DMS 273 (cell line): ENCODE measurements at regions not wholly inside any gene's neighbourhood (a gene's known extent, or its start where the extent isn't known, plus 50 kb on each side); places are given as distances from the start of the nearest gene placed in this dataset.
"Not testable (repeated sequence)": the region's sequence is repeated elsewhere in the genome, so short reads cannot be mapped to it uniquely, and the experiment has no call there.

Experiments used
- DNase-seq: peaks from one replicate; lab custom pipeline; 2025; ENCODE audit not compliant: unreplicated experiment; lab: John Stamatoyannopoulos, UW

GRCh38 chr3:94481226-94481898 lies 418.5 kb downstream of the NSUN3 start:
- DNase-seq = no peak

- no peak for DNase-seq
These were observed 419.8 kb downstream of the NSUN3 start for GRCh38 chr3:94482686-94483085.

DNA sequence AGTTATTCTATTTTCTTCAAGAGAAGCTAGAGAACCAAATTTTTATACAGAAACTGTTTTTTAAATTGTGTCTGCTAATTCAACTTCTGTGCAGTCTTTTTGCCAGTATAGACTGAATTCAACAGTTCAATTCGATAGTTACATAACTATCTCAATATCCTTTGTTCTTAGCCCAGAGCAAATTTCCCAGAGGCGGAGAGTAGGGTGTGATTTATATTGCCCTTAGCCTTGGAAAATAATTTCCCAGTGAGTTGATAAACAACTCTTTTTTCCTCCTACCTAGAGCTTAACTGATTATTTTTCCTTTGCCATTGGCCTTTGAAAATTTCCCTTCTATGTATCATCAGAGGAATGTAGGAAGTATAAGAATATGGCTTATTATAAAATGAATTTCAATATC lies 420.5 kb downstream of the NSUN3 start:
- no peak for DNase-seq

- no peak for DNase-seq
These were observed 432.1 kb downstream of the NSUN3 start for GRCh38 chr3:94494992-94495391.

DNA sequence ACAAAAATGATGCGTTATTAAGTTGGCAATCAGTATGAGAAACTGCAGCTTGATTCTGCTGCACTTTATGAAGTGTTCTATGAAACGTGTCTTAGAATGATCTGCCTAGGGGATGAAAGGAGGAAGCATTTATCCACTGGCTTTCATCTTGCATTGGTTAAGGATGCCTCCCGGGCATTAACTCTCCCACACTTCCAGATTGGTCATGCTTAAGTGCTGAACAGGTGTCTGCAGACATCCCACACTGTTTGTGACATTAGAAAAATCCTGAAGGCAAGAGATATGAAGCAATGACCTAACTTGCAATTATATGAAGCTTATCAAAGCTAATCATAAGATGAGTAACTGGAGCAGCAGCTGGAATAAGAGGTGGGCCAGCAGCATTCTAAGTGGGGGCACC lies 437.3 kb downstream of the NSUN3 start:
- no peak for DNase-seq

DNA sequence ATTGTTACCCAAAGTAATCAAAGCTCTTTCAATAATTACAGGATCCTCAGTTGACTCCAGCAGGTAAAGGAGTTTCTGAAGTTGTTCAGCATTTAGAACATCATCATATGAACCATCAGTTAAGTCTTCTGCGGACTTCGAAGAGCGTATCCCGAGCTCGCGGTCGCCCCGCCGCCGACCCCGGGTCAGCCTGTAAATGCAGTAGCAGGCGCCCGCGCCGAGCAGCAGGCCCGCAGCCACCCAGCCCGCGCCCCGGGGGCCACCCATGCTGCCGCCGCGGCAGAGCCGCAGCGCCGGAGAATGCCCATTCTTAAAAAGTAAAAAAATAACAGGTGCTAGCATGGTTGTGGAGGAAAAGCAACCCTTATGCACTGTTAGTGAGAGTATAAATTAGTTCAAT lies 444.5 kb downstream of the NSUN3 start:
- DNase-seq = not testable (repeated sequence)

GRCh38 chr3:94512876-94513275 lies 450.0 kb downstream of the NSUN3 start:
- DNase-seq = no peak

DNA sequence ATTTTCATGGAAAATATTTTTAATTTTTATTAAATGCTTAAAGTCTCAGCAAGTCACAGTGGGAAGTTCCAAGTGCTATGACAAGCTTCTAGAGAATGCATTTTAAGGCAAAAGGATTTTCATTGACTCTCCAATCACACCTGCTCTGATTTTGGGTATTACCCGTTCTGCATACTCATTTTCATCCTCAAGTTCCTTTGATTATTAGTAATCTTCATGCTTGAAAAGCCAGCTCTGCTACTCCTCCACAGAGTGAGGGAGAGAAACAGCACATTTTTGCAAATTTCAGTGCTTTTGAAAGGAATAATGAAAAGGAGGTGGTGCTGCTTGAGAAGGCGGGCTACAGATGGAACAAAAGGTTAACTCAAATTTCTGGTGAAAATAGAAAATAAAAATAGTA lies 450.7 kb downstream of the NSUN3 start:
- no peak for DNase-seq

DNA sequence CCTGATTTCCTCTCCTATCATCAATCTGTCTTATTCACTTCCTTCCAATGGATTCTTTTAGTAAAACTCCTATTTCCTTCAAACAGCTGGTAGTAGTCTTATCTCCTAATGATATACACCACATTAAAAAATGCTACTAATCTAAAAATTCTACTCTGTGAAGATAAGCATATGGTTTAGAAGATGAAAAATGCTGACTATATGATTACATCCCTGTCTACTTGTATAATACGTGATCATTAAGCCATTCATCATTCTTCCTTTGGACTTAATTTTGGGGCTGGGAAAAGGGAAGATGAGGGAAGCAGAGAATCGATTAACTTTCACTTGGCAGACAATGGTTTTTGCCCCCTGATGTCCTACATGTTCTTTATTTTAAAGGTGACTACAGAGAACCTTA lies 453.1 kb downstream of the NSUN3 start:
- DNase-seq = no peak

DNA sequence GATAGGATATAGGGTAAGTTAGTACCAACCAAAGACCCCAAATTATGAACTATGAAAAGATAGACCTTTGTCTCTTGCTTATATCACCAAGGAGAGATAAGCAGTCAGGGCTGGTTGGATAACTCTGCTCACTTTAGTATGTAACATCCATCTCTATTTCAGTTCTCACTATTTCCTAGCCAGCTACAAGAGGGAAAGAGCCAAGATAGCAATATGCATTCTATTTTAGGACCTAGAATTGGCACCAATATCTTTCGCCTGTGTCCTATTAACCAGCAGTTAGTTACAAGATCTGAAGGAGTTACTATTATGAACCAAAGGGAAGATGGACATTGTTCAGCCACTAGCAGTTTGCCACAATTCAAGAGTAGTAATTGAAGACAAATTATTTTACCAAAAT lies 457.5 kb downstream of the NSUN3 start:
- no peak for DNase-seq

- DNase-seq = peak; percentile 12
These were observed 459.6 kb downstream of the NSUN3 start for GRCh38 chr3:94522488-94522887.

DNA sequence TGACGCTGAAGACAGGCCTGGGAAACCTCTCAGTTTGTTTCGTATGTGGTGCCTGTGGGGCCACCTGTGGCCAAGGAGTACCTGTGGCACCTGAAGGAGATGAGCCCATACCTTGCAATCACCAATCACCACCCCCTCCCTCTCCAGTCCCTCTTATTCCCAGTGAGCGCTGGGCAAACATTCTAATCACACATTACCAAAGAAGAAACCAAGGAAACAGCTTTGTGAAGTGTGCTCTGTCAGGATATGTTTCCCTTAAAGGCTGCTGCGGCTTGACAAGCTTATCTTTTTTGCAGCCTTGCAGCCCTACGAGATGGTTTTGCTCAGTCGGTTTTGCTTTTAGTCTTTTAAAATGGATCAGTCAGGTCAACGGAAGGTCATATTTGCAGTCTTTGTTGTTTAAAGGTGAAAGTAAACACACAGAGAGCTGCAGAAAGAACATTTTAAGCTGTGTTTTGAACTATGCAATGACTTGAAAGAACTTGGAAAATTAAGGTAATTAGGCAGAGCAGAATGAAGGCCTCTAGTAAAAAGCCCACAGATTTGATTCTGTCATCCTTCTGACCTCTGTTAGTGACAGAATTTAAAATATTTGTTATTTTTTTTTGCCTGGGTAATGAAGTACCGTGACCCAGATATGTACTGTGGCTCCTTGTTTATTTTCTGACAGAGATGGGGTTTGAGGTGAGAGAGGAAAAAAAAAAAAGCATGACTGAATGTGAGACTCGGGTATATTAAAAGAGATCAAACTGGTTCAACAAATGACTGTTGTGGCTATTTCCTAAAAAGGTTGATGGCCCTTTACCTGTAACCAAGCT lies 461.4 kb downstream of the NSUN3 start:
- DNase-seq = no peak

DNA sequence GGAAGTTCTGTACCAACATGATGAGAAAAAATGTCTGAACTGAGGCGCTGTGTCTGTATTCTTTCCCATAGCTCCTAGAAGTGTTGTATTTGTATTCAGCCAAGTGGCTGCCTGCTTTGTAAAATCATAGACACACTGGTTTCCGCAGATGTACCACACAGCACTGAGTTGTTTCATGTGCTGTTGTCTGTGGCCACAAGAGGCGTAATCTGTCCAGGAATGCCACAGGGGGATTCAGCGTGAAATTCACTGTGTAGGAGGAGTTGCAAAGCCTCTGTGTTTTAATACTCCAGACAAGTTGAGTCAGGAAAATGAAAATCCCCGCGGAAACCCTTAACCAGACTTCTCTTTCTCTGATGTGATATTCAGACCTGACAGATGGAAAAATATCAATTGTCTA lies 462.2 kb downstream of the NSUN3 start:
- DNase-seq = peak; percentile 48

DNA sequence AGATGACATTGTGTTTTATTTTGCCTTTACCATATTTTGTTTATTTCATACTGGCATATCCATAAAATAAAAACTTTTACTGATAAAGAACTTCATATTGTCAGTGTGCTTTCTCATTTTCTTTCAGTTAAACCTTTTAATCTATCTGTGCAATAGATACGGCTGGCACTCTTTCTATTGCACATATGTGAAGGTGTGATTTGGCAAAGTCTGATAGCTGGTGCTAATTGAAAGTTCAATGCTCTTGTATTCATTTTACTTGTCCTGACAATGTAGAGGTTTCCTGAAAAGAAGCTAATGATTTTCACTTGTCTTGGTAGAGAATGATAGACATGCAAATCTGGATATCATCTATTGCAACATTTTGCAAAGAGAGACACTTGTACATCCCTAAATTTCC lies 467.0 kb downstream of the NSUN3 start:
- DNase-seq = no peak

- no peak for DNase-seq
These were observed 470.1 kb downstream of the NSUN3 start for GRCh38 chr3:94532951-94533350.

DNA sequence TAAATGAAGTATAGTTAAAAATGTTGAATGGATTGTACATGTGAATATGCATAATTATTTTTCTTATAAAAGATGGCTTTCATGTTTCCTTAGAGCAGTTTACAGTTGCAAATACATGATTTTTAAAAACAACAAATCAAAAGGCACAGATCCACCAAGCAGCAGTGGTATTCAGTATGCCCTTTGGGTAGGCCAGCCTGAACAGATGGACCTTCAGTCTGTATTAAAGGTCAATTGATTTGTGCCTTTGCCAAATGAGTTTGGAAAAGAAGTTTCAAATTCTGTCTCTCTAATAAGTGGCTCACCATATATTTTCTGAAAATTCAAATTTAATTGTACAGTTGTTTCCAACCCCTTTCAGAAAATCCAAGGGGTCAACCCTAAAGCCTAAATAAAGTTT lies 477.1 kb downstream of the NSUN3 start:
- DNase-seq = no peak

DNA sequence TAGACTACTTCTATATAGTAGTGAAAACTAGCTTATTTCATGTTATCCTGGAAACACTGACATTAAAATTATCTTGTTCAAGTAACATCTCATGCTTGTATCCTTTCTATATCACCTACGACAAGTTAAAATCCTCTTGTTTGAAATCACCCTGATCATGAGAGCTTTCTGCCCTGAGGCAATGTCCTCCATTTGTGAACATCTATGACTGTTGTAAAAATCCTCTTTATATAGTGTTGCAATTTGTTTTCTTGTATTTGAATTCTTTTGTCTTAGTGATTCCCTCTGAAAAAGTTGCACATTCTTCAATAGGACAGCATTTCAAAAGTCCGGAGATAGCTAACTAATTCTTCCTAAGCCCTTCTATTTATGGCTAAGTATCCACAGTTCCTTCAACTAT lies 480.3 kb downstream of the NSUN3 start:
- no peak for DNase-seq

GRCh38 chr3:94544131-94544789 lies 481.4 kb downstream of the NSUN3 start:
- no peak for DNase-seq

DNA sequence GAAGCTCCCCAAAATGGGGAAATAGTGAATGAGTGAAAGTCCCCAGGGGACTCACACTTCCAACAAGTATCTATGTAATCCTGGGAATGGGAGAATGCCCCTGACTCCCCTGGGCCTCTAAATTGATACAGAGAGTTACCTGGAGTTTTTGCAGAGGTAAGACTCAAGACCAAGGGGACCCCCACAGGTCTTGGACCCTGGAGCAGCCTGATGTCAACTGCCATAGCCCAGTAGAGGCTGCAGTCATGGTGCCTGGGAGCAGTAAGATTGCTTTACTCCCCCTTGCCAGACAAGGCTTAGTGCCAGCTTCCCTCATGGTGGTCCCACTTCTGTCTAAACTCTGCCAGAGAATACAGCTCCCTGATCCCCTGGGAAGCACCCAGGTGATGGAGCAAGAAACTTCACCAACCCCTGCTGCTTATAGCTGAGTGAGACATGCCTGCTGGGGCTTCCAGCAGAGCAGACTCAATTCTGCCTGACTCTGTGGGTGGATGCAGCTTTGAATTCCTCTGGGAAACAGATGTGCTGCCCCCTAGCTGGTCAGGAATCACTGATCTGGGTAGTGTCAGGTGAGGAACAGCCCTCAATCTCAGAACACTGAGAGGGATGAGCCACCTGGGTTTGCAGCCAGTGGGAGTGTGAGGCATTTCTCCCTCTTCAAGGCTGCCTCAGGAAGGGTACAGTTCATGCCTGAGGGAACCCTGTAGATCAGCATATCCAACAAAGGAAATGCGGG lies 485.9 kb downstream of the NSUN3 start:
- no peak for DNase-seq

DNA sequence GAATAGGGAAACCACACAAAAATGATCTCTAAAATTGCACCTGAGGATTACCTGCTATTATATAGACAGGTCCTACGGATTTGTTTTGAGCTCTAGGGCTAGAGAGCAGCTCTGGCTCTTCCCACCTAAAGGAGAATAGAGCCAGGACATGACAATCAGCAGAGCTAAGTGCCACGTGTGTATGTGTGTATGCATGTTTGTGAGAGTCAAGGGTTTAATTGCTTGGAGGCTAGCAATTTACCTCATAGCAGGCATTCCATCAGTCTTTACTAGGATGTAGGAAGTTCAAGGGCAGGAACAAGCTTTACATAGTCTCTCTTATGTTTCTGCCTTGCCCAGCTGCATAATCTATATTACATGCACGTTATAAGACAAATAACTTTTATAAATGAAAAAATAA lies 498.2 kb downstream of the NSUN3 start:
- DNase-seq = no peak

DNA sequence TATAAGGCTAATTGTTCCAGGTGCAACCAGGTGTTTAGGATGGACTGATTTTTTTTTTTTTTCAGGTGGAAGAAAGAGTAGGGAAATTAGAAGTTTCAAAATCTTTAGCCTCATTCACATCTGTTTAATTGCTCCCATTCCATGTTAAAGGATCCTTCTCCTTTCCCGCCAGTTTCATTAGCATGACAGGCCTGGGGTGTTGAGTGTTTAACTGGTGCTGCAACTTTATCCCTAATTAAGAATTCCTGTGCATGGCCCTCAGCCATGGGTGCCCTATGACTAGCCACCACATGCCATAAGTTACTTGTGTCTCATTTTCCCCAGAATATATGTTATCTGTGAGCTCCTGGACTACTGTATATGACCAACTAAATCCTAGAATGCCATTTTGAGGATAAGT lies 501.4 kb downstream of the NSUN3 start:
- DNase-seq = no peak

GRCh38 chr3:94568041-94568440 lies 505.2 kb downstream of the NSUN3 start:
- DNase-seq = no peak
